ENCODE measurements at regions not wholly inside any gene's neighbourhood (a gene's known extent, or its start where the extent isn't known, plus 50 kb on each side); places are given as distances from the start of the nearest gene placed in this dataset.

DNA sequence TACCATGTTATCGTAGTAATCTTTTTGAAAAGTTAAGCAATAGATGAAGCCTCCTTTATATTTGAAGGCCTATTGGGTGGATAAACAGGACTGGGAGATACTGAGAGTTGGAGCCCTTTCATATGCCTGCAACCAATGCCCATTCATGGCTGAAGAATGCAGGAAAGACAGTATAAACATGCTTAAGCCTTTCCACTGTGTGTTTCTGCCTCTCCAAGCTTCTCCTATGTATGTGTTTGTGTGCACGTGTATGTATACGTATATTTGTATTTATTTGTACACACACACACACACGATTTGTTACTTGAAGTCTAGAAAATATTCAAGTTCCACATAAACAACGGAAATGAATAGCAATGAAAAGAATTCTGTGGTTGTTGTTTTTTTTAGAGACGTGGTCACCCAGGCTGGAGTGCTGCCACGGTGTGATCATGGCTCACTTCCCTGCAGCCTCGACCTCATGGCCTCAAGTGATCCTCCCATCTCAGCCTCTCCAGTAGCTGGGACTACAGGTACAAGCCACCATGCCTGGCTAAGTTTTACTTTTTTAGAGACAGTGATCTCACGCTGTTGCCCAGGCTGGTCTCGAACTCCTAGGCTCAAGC lies 1453.5 kb downstream of the AACS start:
- TF ChIP-seq CTCF (conservative IDR thresholded peaks at IDR 0.05 in 1 of 2, IDR thresholded peaks at IDR 0.05 in 1 of 2; ENCODE audit: extremely low read depth in 1 of 2, insufficient read depth in 1 of 2, low read depth in 1 of 2, low read length in 2 of 2) (no peak), EZH2 (IDR thresholded peaks at IDR 0.05; ENCODE audit: borderline replicate concordance, low read length) (no peak)

Measured in mammary epithelial cell (primary cell).